GM21390 (cell line): ENCODE measurements at regions not wholly inside any gene's neighbourhood (a gene's known extent, or its start where the extent isn't known, plus 50 kb on each side); places are given as distances from the start of the nearest gene placed in this dataset.

Experiments used
- ATAC-seq: cut with Tn5 transposase; IDR thresholded peaks from one replicate; pipeline ENCODE4 v1.9.1; 2021; ENCODE audit not compliant: unreplicated experiment

- ATAC-seq: no peak
These were observed 60.6 kb upstream of the ARL15 start for GRCh38 chr5:54370982-54371381.

- ATAC-seq: no peak
These were observed 57.5 kb upstream of the ARL15 start for GRCh38 chr5:54367844-54368243.

GRCh38 chr5:54366707-54367106 is 56.3 kb upstream of the ARL15 start:
- no peak for ATAC-seq

- no peak for ATAC-seq
These were observed 53.3 kb upstream of the ARL15 start for GRCh38 chr5:54363669-54364068.

GRCh38 chr5:54362992-54363625 is 52.7 kb upstream of the ARL15 start:
- ATAC-seq: no peak

- ATAC-seq: no peak
These were observed 52.1 kb upstream of the ARL15 start for GRCh38 chr5:54362434-54362833.

- ATAC-seq: no peak
These were observed 51.5 kb upstream of the ARL15 start for GRCh38 chr5:54361691-54362411.

- no peak for ATAC-seq
These were observed 50.7 kb upstream of the ARL15 start for GRCh38 chr5:54360925-54361662.
